ENCODE measurements at regions not wholly inside any gene's neighbourhood (a gene's known extent, or its start where the extent isn't known, plus 50 kb on each side); places are given as distances from the start of the nearest gene placed in this dataset.

DNA sequence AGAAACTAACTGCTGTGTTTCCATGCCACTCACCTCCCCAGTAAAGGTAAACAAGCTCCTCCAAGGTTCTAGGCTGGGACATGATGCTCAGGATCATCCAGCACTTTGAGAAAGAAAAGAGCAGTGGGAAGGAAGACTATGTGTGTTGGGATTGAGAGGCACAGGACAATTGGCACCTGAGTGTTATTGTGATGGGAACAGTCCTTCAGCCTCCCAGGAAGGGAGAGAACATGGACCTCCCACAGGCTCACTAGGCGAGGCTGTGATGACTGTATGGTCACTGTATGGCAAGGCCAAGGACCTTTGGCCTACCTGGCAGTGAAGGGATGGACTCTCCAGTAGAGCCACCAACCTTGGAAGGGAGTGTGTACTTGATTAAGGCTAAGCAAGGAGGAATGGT is 123.2 kb upstream of the UNC5B start:
- H3K36me3 ChIP-seq (ENCODE audit: insufficient read depth, low read length), result no peaks in the 10 kb centered on the region
- no peak overlapping the region for H3K27ac ChIP-seq (ENCODE audit: low read depth, low read length, poor library complexity, severe bottlenecking)
- no peaks in the 10 kb centered on the region for H4K20me1 ChIP-seq (ENCODE audit: insufficient read depth, low read length)
- H3K4me1 ChIP-seq (ENCODE audit: insufficient read depth, low read length, severe bottlenecking), result no peaks in the 10 kb centered on the region
- H3K9ac ChIP-seq (ENCODE audit: low read length), result no peak overlapping the region
- no peaks in the 10 kb centered on the region for H3K9me2 ChIP-seq (ENCODE audit: low read depth, low read length)
- no peaks in the 10 kb centered on the region for H3K79me2 ChIP-seq (ENCODE audit: insufficient read depth, low read length)
- no peaks in the 10 kb centered on the region for H3F3A ChIP-seq (ENCODE audit: insufficient read depth, low read length)
- TF ChIP-seq, protein P1, sequence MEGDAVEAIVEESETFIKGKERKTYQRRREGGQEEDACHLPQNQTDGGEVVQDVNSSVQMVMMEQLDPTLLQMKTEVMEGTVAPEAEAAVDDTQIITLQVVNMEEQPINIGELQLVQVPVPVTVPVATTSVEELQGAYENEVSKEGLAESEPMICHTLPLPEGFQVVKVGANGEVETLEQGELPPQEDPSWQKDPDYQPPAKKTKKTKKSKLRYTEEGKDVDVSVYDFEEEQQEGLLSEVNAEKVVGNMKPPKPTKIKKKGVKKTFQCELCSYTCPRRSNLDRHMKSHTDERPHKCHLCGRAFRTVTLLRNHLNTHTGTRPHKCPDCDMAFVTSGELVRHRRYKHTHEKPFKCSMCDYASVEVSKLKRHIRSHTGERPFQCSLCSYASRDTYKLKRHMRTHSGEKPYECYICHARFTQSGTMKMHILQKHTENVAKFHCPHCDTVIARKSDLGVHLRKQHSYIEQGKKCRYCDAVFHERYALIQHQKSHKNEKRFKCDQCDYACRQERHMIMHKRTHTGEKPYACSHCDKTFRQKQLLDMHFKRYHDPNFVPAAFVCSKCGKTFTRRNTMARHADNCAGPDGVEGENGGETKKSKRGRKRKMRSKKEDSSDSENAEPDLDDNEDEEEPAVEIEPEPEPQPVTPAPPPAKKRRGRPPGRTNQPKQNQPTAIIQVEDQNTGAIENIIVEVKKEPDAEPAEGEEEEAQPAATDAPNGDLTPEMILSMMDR (IDR thresholded peaks at IDR 0.05; ENCODE audit: low read length), result no peak
- no peak for TF ChIP-seq EZH2 (IDR thresholded peaks at IDR 0.05; ENCODE audit: borderline replicate concordance, low read length)
- no peak overlapping the region for H3K4me3 ChIP-seq (ENCODE audit: low read depth, low read length, poor library complexity, severe bottlenecking)
- H3K27me3 ChIP-seq (ENCODE audit: insufficient read depth, low read length), result no peaks in the 10 kb centered on the region
- no peak overlapping the region for H3K4me2 ChIP-seq (ENCODE audit: low read length)
- H3K9me3 ChIP-seq (ENCODE audit: low read length), result no peaks in the 10 kb centered on the region
- H2AFZ ChIP-seq (ENCODE audit: low read length), result no peak overlapping the region

DNA sequence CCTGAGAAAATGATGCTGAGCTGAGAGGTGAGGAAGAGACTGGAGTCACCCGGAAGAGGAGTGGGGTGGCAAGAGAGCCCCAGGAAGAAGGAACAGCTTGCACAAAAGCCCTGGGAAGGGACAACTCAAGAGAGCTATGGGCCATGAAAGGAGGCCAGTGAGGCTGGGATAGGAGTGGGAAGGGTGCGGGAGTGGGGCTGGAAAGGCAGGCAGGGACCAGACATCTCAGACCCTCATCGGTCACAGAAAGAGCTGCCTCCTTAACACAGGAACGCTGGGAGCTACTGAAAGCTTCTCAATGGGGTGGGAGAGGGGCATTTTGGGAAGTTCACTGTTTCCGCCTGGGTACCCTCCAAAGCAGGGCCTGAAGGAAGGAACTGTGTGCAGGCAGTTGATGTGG is 122.0 kb upstream of the UNC5B start:
- Histone ChIP-seq H3K4me1 (ENCODE audit: insufficient read depth, low read length, severe bottlenecking) (no peaks in the 10 kb centered on the region), H3K4me2 (ENCODE audit: low read length) (no peak overlapping the region), H3K36me3 (ENCODE audit: insufficient read depth, low read length) (no peaks in the 10 kb centered on the region), H3K4me3 (ENCODE audit: low read depth, low read length, poor library complexity, severe bottlenecking) (no peak overlapping the region), H3K9ac (ENCODE audit: low read length) (no peak overlapping the region), H3F3A (ENCODE audit: insufficient read depth, low read length) (no peaks in the 10 kb centered on the region), H4K20me1 (ENCODE audit: insufficient read depth, low read length) (no peaks in the 10 kb centered on the region), H3K9me2 (ENCODE audit: low read depth, low read length) (no peaks in the 10 kb centered on the region), H3K9me3 (ENCODE audit: low read length) (no peaks in the 10 kb centered on the region), H2AFZ (ENCODE audit: low read length) (no peak overlapping the region), H3K79me2 (ENCODE audit: insufficient read depth, low read length) (no peaks in the 10 kb centered on the region), H3K27me3 (ENCODE audit: insufficient read depth, low read length) (no peaks in the 10 kb centered on the region), H3K27ac (ENCODE audit: low read depth, low read length, poor library complexity, severe bottlenecking) (no peak overlapping the region)
- TF ChIP-seq, protein P1 (IDR thresholded peaks at IDR 0.05; ENCODE audit: low read length), result no peak
- no peak for TF ChIP-seq EZH2 (IDR thresholded peaks at IDR 0.05; ENCODE audit: borderline replicate concordance, low read length)

DNA sequence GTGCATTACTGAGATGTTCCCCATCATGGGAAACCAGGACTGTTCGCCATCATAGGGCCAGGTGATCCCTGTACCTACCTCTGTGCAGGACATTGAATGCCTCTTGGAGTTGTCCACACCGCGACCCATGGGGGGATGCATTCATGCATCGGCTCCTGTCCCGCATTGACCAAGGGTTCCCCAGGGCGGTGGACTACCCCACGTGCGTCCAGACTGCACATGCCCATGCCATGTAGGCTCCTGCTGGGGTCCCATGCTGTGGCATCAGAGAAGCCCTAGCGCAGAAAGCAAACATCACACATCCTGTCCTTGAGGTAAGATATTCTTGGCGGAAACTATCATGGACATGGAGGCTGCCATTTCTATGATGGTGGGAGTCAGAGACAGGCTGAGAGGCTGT is 121.6 kb upstream of the UNC5B start:
- Histone ChIP-seq H3K4me1 (ENCODE audit: insufficient read depth, low read length, severe bottlenecking) (no peaks in the 10 kb centered on the region), H3K9ac (ENCODE audit: low read length) (no peak overlapping the region), H3K27ac (ENCODE audit: low read depth, low read length, poor library complexity, severe bottlenecking) (no peak overlapping the region), H3K4me2 (ENCODE audit: low read length) (no peak overlapping the region), H3K36me3 (ENCODE audit: insufficient read depth, low read length) (no peaks in the 10 kb centered on the region), H2AFZ (ENCODE audit: low read length) (no peak overlapping the region), H3K27me3 (ENCODE audit: insufficient read depth, low read length) (no peaks in the 10 kb centered on the region), H4K20me1 (ENCODE audit: insufficient read depth, low read length) (no peaks in the 10 kb centered on the region), H3K4me3 (ENCODE audit: low read depth, low read length, poor library complexity, severe bottlenecking) (no peak overlapping the region), H3K79me2 (ENCODE audit: insufficient read depth, low read length) (no peaks in the 10 kb centered on the region), H3K9me2 (ENCODE audit: low read depth, low read length) (no peaks in the 10 kb centered on the region), H3K9me3 (ENCODE audit: low read length) (no peaks in the 10 kb centered on the region), H3F3A (ENCODE audit: insufficient read depth, low read length) (no peaks in the 10 kb centered on the region)
- no peak for TF ChIP-seq EZH2 (IDR thresholded peaks at IDR 0.05; ENCODE audit: borderline replicate concordance, low read length)
- TF ChIP-seq, protein P1 (IDR thresholded peaks at IDR 0.05; ENCODE audit: low read length), result no peak
